IPS-NIHi7 (cell line): ENCODE measurements at regions not wholly inside any gene's neighbourhood (a gene's known extent, or its start where the extent isn't known, plus 50 kb on each side); places are given as distances from the start of the nearest gene placed in this dataset.

ENCODE experiments used
- DNase-seq: peaks from one replicate; pipeline ENCODE4 v3.0.0; 2012; ENCODE audit warnings: mixed read lengths; ENCODE audit errors: extremely low spot score

- no peak for DNase-seq
Observed at GRCh38 chr1:199688133-199688676, 339.3 kb upstream of the NR5A2 start.

- no peak for DNase-seq
Observed at GRCh38 chr1:199688774-199689173, 338.7 kb upstream of the NR5A2 start.

GRCh38 chr1:199690496-199690895 lies 337.0 kb upstream of the NR5A2 start:
- no peak for DNase-seq

GRCh38 chr1:199691540-199691939 lies 336.0 kb upstream of the NR5A2 start:
- DNase-seq = no peak

- no peak for DNase-seq
Observed at GRCh38 chr1:199693724-199694123, 333.8 kb upstream of the NR5A2 start.

- no peak for DNase-seq
Observed at GRCh38 chr1:199696225-199696624, 331.3 kb upstream of the NR5A2 start.

- DNase-seq = no peak
Observed at GRCh38 chr1:199698222-199698621, 329.3 kb upstream of the NR5A2 start.

- DNase-seq = no peak
Observed at GRCh38 chr1:199700551-199700950, 327.0 kb upstream of the NR5A2 start.

GRCh38 chr1:199701726-199702125 lies 325.8 kb upstream of the NR5A2 start:
- DNase-seq = no peak

- no peak for DNase-seq
Observed at GRCh38 chr1:199704231-199704630, 323.3 kb upstream of the NR5A2 start.

- no peak for DNase-seq
Observed at GRCh38 chr1:199705825-199706224, 321.7 kb upstream of the NR5A2 start.

- no peak for DNase-seq
Observed at GRCh38 chr1:199706826-199707606, 320.5 kb upstream of the NR5A2 start.

GRCh38 chr1:199710974-199711373 lies 316.5 kb upstream of the NR5A2 start:
- DNase-seq = no peak

- no peak for DNase-seq
Observed at GRCh38 chr1:199716729-199717128, 310.8 kb upstream of the NR5A2 start.

GRCh38 chr1:199719156-199719842 lies 308.2 kb upstream of the NR5A2 start:
- no peak for DNase-seq

- DNase-seq = no peak
Observed at GRCh38 chr1:199720496-199720895, 307.0 kb upstream of the NR5A2 start.

GRCh38 chr1:199721001-199721400 lies 306.5 kb upstream of the NR5A2 start:
- no peak for DNase-seq

GRCh38 chr1:199723250-199723956 lies 304.1 kb upstream of the NR5A2 start:
- no peak for DNase-seq

GRCh38 chr1:199724049-199724448 lies 303.5 kb upstream of the NR5A2 start:
- no peak for DNase-seq

- DNase-seq = no peak
Observed at GRCh38 chr1:199725002-199725565, 302.4 kb upstream of the NR5A2 start.

- DNase-seq = no peak
Observed at GRCh38 chr1:199727682-199728081, 299.8 kb upstream of the NR5A2 start.

- no peak for DNase-seq
Observed at GRCh38 chr1:199728345-199728744, 299.2 kb upstream of the NR5A2 start.
